K562 (cell line): ENCODE measurements at regions not wholly inside any gene's neighbourhood (a gene's known extent, or its start where the extent isn't known, plus 50 kb on each side); places are given as distances from the start of the nearest gene placed in this dataset.
A peak's percentile ranks its signal among the peaks of the same experiment; 100 is the strongest.

Source experiments
- E2F5 ChIP-seq: sonication (generic); formaldehyde crosslinking; IDR thresholded peaks from 2 replicates; pipeline ENCODE4 v1.8.0; 2022; ENCODE audit warnings: mild to moderate bottlenecking, missing genetic modification reagents
- ELK1 ChIP-seq: sonication (generic); formaldehyde crosslinking; IDR thresholded peaks from 2 replicates; pipeline ENCODE4 v1.8.1; 2022; ENCODE audit warnings: missing genetic modification reagents
- EZH2 ChIP-seq: IDR thresholded peaks from 2 replicates; pipeline ENCODE4 v1.6.1; 2012; ENCODE audit warnings: low read depth, mild to moderate bottlenecking, inconsistent platforms, low read length, borderline replicate concordance
- GTF3C2 ChIP-seq: IDR thresholded peaks from 3 replicates; pipeline ENCODE4 v1.6.1; 2011; ENCODE audit warnings: borderline replicate concordance, mild to moderate bottlenecking, moderate library complexity; ENCODE audit not compliant: insufficient read length; ENCODE audit errors: extremely low read depth
- HBP1 ChIP-seq: fragments of 450-650 bp; formaldehyde crosslinking; IDR thresholded peaks from 2 replicates; pipeline ENCODE4 v1.4.0; 2022; ENCODE audit warnings: missing genetic modification characterization
- POLR3G ChIP-seq: IDR thresholded peaks from 2 replicates; pipeline ENCODE4 v1.6.1; 2011; ENCODE audit not compliant: insufficient read length, insufficient replicate concordance; ENCODE audit errors: extremely low read depth
- SMAD4 ChIP-seq: fragments of 250-450 bp; sonication (Bioruptor Pico); conservative IDR thresholded peaks from 2 replicates; pipeline ENCODE4 v1.8.0; 2021; ENCODE audit warnings: inconsistent platforms, mild to moderate bottlenecking, moderate library complexity
- SMARCE1 ChIP-seq: fragments of 450-650 bp; IDR thresholded peaks from 2 replicates; pipeline ENCODE4 v1.7.1; 2016; ENCODE audit warnings: mild to moderate bottlenecking
- TFE3 ChIP-seq: fragments of 450-650 bp; formaldehyde crosslinking; IDR thresholded peaks from 2 replicates; pipeline ENCODE4 v1.4.0; 2020; ENCODE audit warnings: mild to moderate bottlenecking, mixed read lengths
- USF1 ChIP-seq: sonication (generic); formaldehyde crosslinking; IDR thresholded peaks from 2 replicates; pipeline ENCODE4 v1.9.0; 2022; ENCODE audit warnings: mild to moderate bottlenecking, missing genetic modification reagents
- ZNF23 ChIP-seq: fragments of 250-450 bp; sonication (Bioruptor Pico); IDR thresholded peaks from 2 replicates; pipeline ENCODE4 v1.4.0; 2020; ENCODE audit warnings: mild to moderate bottlenecking
- ZNF324 ChIP-seq: fragments of 250-450 bp; sonication (Bioruptor Pico); IDR thresholded peaks from 2 replicates; pipeline ENCODE4 v1.4.0; 2020; ENCODE audit warnings: mild to moderate bottlenecking

GRCh38 chr3:72189339-72189738 lies 404.4 kb upstream of the PROK2 start (continued):
- TF ChIP-seq ELK1 (CRISPR knock-in tag) = no peak
- no peak for TF ChIP-seq ZNF23
- no peak for TF ChIP-seq POLR3G
- peak; percentile 41; the same call in 1 of the 2 replicates for TF ChIP-seq SMARCE1
- no peak for TF ChIP-seq USF1
- no peak for TF ChIP-seq EZH2
- TF ChIP-seq E2F5 = no peak
- no peak for TF ChIP-seq GTF3C2
- 0 out of 2 replicates have a peak, but pooled peaks have one; percentile 5 for TF ChIP-seq SMAD4 (CRISPR knock-in tag)
- no peak for TF ChIP-seq HBP1 (CRISPR knock-in tag)
- no peak for TF ChIP-seq TFE3 (CRISPR knock-in tag)
- TF ChIP-seq ZNF324 (CRISPR knock-in tag) = no peak
